ENCODE measurements at regions not wholly inside any gene's neighbourhood (a gene's known extent, or its start where the extent isn't known, plus 50 kb on each side); places are given as distances from the start of the nearest gene placed in this dataset.
A peak's percentile ranks its signal among the peaks of the same experiment; 100 is the strongest.

DNA sequence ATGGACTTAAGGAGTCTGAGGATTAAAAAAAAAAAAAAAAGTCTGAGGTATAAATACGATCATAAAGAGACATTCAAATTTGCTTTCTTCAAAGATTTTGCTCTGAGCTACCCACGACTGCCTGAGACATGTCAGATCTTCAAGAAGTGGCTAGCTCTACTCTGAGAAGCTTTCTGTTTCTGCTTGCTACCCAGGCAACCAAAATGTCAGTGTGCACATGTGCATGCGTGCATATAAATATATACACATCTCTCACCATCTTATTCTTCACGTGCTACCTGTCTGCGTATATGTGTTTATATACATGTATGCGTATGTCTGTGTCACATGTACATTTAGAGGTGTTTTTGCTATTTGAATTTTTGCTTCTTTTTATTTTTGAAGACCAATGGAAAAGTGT lies 299.6 kb upstream of the STXBP5 start:
- no peak for DNase-seq (ENCODE audit: low read depth in 1 of 2, low spot score in 2 of 2)
- Histone ChIP-seq H3K36me3 (no peaks in the 10 kb centered on the region), H3K4me3 (no peak overlapping the region), H3K27me3 (replicated peaks) (no peaks in the 10 kb centered on the region), H3K9me3 (replicated peaks) (no peaks in the 10 kb centered on the region), H3K27ac (no peak overlapping the region), H3K4me1 (replicated peaks) (peaks cover 29% of the 10 kb centered on the region)

DNA sequence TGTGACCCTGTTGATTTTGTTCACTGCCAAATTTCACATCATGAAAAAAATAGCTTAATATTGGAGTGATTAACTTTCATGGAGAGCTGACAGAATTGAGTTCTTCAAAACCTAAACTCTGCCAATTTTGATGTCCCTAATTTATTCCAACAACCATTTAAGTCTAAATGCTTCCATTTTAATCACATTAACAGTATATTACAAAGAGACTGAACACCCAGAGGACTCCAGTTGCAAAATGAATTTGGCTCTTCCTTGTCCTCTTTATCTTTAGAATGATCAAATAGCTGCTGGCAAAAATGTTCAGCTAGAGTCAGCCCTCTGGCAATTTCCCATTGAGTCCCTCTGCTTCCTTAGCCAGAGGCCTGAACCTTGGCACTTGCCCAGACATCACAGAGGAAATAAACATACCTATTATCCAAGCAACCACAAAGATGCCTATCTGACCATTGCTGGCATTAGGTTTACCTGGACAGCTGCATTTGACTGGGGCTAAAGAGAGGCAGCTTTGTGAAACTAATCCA lies 299.0 kb upstream of the STXBP5 start:
- Histone ChIP-seq H3K27me3 (replicated peaks) (no peaks in the 10 kb centered on the region), H3K4me3 (no peak overlapping the region), H3K9me3 (replicated peaks) (no peaks in the 10 kb centered on the region), H3K36me3 (no peaks in the 10 kb centered on the region), H3K27ac (no peak overlapping the region), H3K4me1 (replicated peaks) (peaks cover 29% of the 10 kb centered on the region)
- DNase-seq (ENCODE audit: low read depth in 1 of 2, low spot score in 2 of 2), result peak; percentile 56 to 58

DNA sequence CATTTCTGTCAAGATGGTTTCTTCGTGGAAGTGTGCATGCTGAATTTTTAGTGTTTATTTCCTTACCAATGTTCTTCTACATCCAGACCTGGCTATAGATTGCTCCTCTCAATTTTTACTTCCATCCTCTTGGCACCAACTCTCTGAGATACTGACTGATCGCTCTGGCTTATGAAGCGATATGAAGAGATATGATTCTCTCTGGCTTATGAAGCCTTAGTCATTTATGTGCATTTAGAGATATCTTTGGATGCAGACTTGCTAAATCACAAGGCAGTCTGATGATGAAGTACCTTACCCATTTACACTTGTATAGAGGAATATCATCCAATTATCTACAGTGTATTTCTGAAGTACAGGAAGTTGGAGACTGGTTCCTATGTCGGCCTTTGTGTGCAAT lies 295.4 kb upstream of the STXBP5 start:
- Histone ChIP-seq H3K27ac (no peak overlapping the region), H3K4me1 (replicated peaks) (peaks cover 36% of the 10 kb centered on the region), H3K36me3 (no peaks in the 10 kb centered on the region), H3K9me3 (replicated peaks) (no peaks in the 10 kb centered on the region), H3K4me3 (no peak overlapping the region), H3K27me3 (replicated peaks) (no peaks in the 10 kb centered on the region)
- DNase-seq (ENCODE audit: low read depth in 1 of 2, low spot score in 2 of 2), result no peak

DNA sequence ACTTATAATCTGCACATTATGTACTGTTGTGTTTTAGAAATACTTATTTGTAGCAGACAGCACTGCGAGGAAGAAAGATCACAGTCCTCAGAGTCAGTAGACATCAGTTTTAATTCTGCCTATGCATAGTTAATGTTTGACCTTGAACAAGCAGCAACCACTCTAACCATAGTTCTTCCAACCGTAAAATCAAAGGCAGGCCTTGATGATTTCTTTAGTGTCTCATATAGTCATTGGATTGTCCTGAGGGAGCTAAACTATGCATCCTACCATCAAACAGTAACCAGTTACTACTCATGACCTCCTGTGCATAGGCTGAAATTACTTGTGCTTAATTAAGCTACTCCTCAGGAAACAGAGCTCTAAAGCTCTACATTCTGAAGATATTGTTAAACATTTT lies 294.8 kb upstream of the STXBP5 start:
- H3K27me3 ChIP-seq (replicated peaks), result no peaks in the 10 kb centered on the region
- DNase-seq (ENCODE audit: low read depth in 1 of 2, low spot score in 2 of 2), result no peak
- peaks cover 40% of the 10 kb centered on the region for H3K4me1 ChIP-seq (replicated peaks)
- H3K36me3 ChIP-seq, result no peaks in the 10 kb centered on the region
- H3K4me3 ChIP-seq, result no peak overlapping the region
- H3K27ac ChIP-seq, result no peak overlapping the region
- H3K9me3 ChIP-seq (replicated peaks), result no peaks in the 10 kb centered on the region

DNA sequence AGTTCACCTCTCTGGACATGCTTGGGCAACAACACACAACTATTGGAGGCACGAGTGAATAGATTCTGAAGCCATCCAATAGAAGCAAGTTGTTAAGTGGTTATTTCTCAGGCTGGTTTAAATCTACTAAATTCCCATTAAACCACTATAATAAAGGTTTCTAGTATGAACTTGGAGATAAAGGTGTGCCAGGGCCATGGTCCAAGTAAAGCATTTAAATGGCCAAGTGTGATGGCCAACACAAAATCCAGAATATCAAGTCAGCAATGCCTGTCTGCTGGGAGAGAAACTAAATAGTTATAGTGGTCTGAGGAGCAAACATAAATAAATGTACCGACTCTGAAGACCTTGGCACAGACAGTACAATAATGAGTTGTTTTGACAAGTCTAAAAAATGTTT lies 294.3 kb upstream of the STXBP5 start:
- Histone ChIP-seq H3K9me3 (replicated peaks) (no peaks in the 10 kb centered on the region), H3K4me1 (replicated peaks) (peaks cover 40% of the 10 kb centered on the region), H3K36me3 (no peaks in the 10 kb centered on the region), H3K27me3 (replicated peaks) (no peaks in the 10 kb centered on the region), H3K27ac (no peak overlapping the region), H3K4me3 (no peak overlapping the region)
- no peak for DNase-seq (ENCODE audit: low read depth in 1 of 2, low spot score in 2 of 2)

GRCh38 chr6:146910611-146911010 lies 293.6 kb upstream of the STXBP5 start:
- Histone ChIP-seq H3K27me3 (replicated peaks) (no peaks in the 10 kb centered on the region), H3K4me3 (no peak overlapping the region), H3K4me1 (replicated peaks) (peaks cover 40% of the 10 kb centered on the region), H3K9me3 (replicated peaks) (no peaks in the 10 kb centered on the region), H3K36me3 (no peaks in the 10 kb centered on the region), H3K27ac (no peak overlapping the region)
- DNase-seq (ENCODE audit: low read depth in 1 of 2, low spot score in 2 of 2), result no peak

- H3K4me3 ChIP-seq, result no peak overlapping the region
- H3K36me3 ChIP-seq, result no peaks in the 10 kb centered on the region
- no peaks in the 10 kb centered on the region for H3K27me3 ChIP-seq (replicated peaks)
- no peak for DNase-seq (ENCODE audit: low read depth in 1 of 2, low spot score in 2 of 2)
- H3K4me1 ChIP-seq (replicated peaks), result peaks cover 43% of the 10 kb centered on the region
- no peaks in the 10 kb centered on the region for H3K9me3 ChIP-seq (replicated peaks)
- no peak overlapping the region for H3K27ac ChIP-seq
These were observed 292.5 kb upstream of the STXBP5 start for GRCh38 chr6:146911635-146912215.

DNA sequence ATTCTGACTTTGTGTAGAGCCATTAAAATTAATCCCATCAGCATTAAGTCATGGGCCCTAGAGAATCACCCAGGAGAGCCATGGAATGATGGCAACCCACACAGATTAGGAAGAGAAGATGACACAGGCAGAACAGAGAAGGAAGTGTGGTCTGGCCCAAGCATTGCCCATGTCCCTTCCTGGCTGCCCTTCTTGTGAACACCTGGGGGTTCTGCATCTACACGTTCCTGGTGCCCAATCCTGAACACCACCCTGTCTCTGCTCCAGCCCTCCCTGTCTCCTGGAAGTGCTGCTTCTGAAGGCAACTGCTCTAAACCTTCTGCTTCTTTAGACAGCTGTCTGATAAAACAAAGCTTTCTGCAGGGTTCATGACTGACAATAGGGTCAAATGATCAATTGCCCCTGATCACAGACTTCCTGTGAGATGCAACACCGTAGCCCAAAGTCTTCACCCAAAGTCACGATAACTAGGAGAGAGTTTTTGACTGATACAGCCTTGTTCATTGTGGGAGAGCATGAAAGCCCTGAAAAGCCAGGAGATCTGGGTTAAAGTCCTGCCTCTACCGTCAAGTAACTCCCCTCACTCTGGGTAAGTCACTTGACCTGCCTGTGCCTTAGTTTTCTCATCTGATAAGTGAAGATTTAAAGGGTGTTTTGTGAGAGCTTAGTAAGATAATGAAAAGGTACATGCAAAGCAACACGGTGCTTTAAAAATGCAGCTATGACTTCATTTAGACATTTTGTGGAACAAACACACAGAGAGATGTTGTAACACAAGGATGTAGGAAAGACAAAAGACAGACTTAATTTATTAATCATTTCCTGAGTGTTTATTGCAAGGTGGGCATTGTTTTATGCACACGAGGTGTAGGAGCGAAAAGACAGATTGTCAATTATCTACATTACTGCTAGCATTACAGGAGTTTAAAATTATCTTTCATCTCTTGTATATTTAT lies 291.2 kb upstream of the STXBP5 start:
- H3K27me3 ChIP-seq (replicated peaks), result no peaks in the 10 kb centered on the region
- no peak overlapping the region for H3K4me3 ChIP-seq
- no peaks in the 10 kb centered on the region for H3K36me3 ChIP-seq
- no peak for DNase-seq (ENCODE audit: low read depth in 1 of 2, low spot score in 2 of 2)
- H3K27ac ChIP-seq, result peak overlapping the region; percentile 99
- H3K9me3 ChIP-seq (replicated peaks), result no peaks in the 10 kb centered on the region
- H3K4me1 ChIP-seq (replicated peaks), result peaks cover 43% of the 10 kb centered on the region

DNA sequence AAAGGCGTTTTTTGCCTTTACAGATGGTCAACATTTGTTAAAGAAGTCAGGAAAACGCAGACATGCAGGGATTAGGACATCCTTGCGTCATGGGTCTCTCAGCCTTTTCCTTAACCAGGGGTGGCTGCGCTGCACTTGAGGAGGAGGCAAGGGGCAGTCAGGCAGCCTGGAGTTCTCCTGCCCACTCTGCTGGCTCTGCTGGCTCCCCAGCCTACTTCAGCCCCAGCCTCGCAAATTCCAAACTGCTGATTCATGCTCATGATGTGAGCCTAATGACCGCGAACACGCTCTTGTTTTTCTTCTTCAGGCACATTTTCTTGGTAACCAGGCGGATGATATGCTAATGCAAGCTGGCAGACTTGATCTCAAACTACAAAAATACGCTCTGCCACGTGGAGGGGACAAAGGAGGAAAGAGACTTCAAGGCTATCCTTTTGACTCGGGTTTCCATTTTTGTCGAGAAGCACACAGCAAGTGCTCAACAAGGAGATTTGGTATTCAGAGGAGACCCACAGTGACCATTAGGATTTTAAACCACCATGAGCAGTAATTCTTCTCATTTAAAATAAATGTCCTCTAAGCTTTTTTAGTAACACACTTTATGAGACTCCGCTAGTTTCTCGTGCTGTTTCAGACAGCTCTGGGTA lies 290.3 kb upstream of the STXBP5 start:
- peak; percentile 97 for DNase-seq (ENCODE audit: low read depth in 1 of 2, low spot score in 2 of 2)
- Histone ChIP-seq H3K4me3 (peak overlapping the region; percentile 19), H3K9me3 (replicated peaks) (no peaks in the 10 kb centered on the region), H3K36me3 (no peaks in the 10 kb centered on the region), H3K27ac (peak overlapping the region; percentile 99), H3K27me3 (replicated peaks) (no peaks in the 10 kb centered on the region), H3K4me1 (replicated peaks) (peaks cover 43% of the 10 kb centered on the region)

DNA sequence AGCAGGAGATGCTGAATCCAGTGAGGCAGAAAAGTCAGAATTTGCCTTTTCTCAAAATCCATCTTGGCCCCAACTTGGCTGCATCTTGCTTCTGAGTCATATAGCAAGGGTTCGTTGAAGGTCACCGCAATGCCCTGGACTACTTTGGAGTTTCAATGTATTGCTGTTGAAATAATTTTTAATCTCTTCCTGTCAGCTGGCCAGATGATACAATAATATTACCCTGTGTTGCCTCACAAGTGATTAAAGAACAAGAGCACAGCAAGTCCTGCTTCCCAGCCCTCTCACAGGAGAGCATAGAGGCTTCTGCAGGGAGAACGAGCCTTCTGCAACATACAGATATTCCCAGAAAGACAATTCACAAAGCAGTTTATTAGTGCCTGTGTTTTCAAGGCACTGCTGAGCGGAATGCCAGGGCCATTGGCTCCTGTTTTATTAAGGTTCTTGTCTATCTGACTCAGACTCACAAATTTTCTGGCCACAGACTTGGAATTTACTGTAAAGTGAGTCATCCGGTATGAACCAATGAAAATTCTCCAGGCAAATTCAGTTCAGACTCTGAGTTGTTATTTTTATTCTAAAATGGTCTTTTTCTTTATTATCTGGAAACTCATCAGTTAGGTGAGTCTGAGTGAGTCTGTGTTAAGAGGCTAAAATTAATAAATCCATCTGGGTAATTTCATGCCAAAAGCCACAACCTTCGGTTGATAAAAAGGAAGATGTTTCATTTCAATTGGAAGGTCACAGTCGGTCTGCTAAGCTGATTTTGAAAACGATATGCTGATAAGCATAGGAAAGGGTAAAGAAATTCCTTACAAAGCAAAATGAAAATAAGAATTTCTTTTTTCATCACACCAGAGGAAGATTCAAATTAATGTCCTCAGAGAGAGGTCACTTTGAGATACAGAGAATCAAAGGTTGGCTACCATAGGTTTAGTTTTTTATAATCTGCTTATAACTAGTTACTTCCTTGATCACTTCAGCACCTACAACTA lies 289.4 kb upstream of the STXBP5 start:
- peaks cover 43% of the 10 kb centered on the region for H3K4me1 ChIP-seq (replicated peaks)
- peak overlapping the region; percentile 19 for H3K4me3 ChIP-seq
- no peaks in the 10 kb centered on the region for H3K9me3 ChIP-seq (replicated peaks)
- peak; percentile 86 to 91 for DNase-seq (ENCODE audit: low read depth in 1 of 2, low spot score in 2 of 2)
- no peaks in the 10 kb centered on the region for H3K36me3 ChIP-seq
- no peaks in the 10 kb centered on the region for H3K27me3 ChIP-seq (replicated peaks)
- H3K27ac ChIP-seq, result peak overlapping the region; percentile 99

GRCh38 chr6:146915671-146916127 lies 288.5 kb upstream of the STXBP5 start:
- peaks cover 37% of the 10 kb centered on the region for H3K4me1 ChIP-seq (replicated peaks)
- H3K36me3 ChIP-seq, result no peaks in the 10 kb centered on the region
- peak overlapping the region; percentile 99 for H3K27ac ChIP-seq
- H3K27me3 ChIP-seq (replicated peaks), result no peaks in the 10 kb centered on the region
- DNase-seq (ENCODE audit: low read depth in 1 of 2, low spot score in 2 of 2), result peak; percentile 52 to 59
- no peaks in the 10 kb centered on the region for H3K9me3 ChIP-seq (replicated peaks)
- peak overlapping the region; percentile 19 for H3K4me3 ChIP-seq

- H3K4me3 ChIP-seq, result no peak overlapping the region
- no peaks in the 10 kb centered on the region for H3K9me3 ChIP-seq (replicated peaks)
- H3K4me1 ChIP-seq (replicated peaks), result peaks cover 37% of the 10 kb centered on the region
- no peaks in the 10 kb centered on the region for H3K36me3 ChIP-seq
- no peak for DNase-seq (ENCODE audit: low read depth in 1 of 2, low spot score in 2 of 2)
- no peak overlapping the region for H3K27ac ChIP-seq
- no peaks in the 10 kb centered on the region for H3K27me3 ChIP-seq (replicated peaks)
These were observed 287.7 kb upstream of the STXBP5 start for GRCh38 chr6:146916435-146917025.

GRCh38 chr6:146917182-146917581 lies 287.0 kb upstream of the STXBP5 start:
- DNase-seq (ENCODE audit: low read depth in 1 of 2, low spot score in 2 of 2), result no peak
- Histone ChIP-seq H3K27ac (no peak overlapping the region), H3K9me3 (replicated peaks) (no peaks in the 10 kb centered on the region), H3K4me3 (no peak overlapping the region), H3K36me3 (no peaks in the 10 kb centered on the region), H3K4me1 (replicated peaks) (peaks cover 36% of the 10 kb centered on the region), H3K27me3 (replicated peaks) (no peaks in the 10 kb centered on the region)
